Natural killer cell (primary cell): ENCODE measurements at regions not wholly inside any gene's neighbourhood (a gene's known extent, or its start where the extent isn't known, plus 50 kb on each side); places are given as distances from the start of the nearest gene placed in this dataset.

ENCODE experiments used
- ATAC-seq, 3 donors: fragments of 150-1000 bp in 2 of 3; fragments of 200-7000 bp in 1 of 3; cut with Tn5 transposase; 1 replicate in 1 of 3; 2 replicates in 2 of 3; pipeline ENCODE4 v1.10.0; 2021; ENCODE audit warnings: mild to moderate bottlenecking in 2 of 3, moderate library complexity in 2 of 3
- DNase-seq, 2 donors: peaks; one replicate each; pipeline versions ENCODE4 v3.0.0 to v3.0.0-alpha.2; 2013 to 2021; ENCODE audit warnings: mixed read lengths in 1 of 2
- H3K27ac ChIP-seq: one replicate; pipeline ENCODE4 v1.5.1; 2013; ENCODE audit warnings: mild to moderate bottlenecking, low read length
- H3K27me3 ChIP-seq: one replicate; pipeline ENCODE4 v1.6.1; 2013; ENCODE audit warnings: low read length; ENCODE audit not compliant: control insufficient read depth, insufficient read depth
- H3K36me3 ChIP-seq: one replicate; pipeline ENCODE4 v1.6.1; 2013; ENCODE audit warnings: low read length; ENCODE audit not compliant: control insufficient read depth, insufficient read depth
- H3K4me1 ChIP-seq: one replicate; pipeline ENCODE4 v1.6.1; 2013; ENCODE audit warnings: low read length; ENCODE audit not compliant: control insufficient read depth, insufficient read depth
- H3K4me3 ChIP-seq: one replicate; pipeline ENCODE4 v1.5.1; 2013; ENCODE audit warnings: low read length
- H3K9me3 ChIP-seq: one replicate; pipeline ENCODE4 v1.6.1; 2013; ENCODE audit warnings: low read length; ENCODE audit not compliant: control insufficient read depth, insufficient read depth
- H3K27ac Mint-ChIP-seq, 2 donors: one replicate each; pipeline ENCODE4 v1.8.0; 2022; ENCODE audit warnings: mild to moderate bottlenecking in 2 of 2, mixed read lengths in 2 of 2, moderate library complexity in 1 of 2
- H3K27me3 Mint-ChIP-seq, 2 donors: one replicate each; pipeline ENCODE4 v1.8.0; 2022; ENCODE audit warnings: low read depth in 2 of 2, mixed read lengths in 2 of 2
- H3K36me3 Mint-ChIP-seq: one replicate; pipeline ENCODE4 v1.8.0; 2022; ENCODE audit warnings: mixed read lengths
- H3K4me1 Mint-ChIP-seq, 2 donors: one replicate each; pipeline ENCODE4 v1.8.0; 2022; ENCODE audit warnings: mixed read lengths in 2 of 2
- H3K4me3 Mint-ChIP-seq: one replicate; pipeline ENCODE4 v1.8.0; 2022; ENCODE audit warnings: mild to moderate bottlenecking, moderate library complexity, mixed read lengths
- H3K9me3 Mint-ChIP-seq, 2 donors: one replicate each; pipeline ENCODE4 v1.8.0; 2022; ENCODE audit warnings: mixed read lengths in 2 of 2
- whole genome bisulfite sequencing: methylation state at CpG from one replicate; pipeline ENCODE4 v1.1.7; 2013; ENCODE audit warnings: missing lambda C conversion rate; ENCODE audit not compliant: insufficient coverage; 5-methylcytosine and 5-hydroxymethylcytosine counted together
- intact Hi-C: fragments of 100-400 bp; cut with micrococcal nuclease; formaldehyde crosslinking; loops from one replicate; pipeline ENCODE4 v1.14.2; 2022
- TF ChIP-seq, protein P1 (sequence below): fragments of 200-600 bp; IDR thresholded peaks from one replicate; pipeline ENCODE4 v1.8.0; 2022; ENCODE audit warnings: antibody characterized with exemption

DNA sequence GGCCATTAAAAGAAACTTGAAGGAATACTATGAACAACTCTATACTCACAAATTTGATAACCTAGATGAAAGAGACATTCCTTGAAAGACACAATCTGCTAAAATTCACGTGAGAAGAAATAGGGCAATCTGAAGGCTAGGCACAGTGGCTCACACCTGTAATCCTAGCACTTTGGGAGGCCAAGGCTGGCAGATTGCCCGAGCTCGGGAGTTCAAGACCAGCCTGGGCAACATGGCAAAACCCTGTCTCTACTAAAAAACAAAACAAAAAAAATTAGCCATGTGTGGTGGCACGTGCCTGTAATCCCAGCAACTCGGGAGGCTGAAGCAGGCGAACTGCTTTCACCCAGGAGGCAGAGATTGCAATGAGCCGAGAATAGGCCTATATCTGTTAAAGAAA is 104.8 kb downstream of the HES1 start:
- H3K27ac ChIP-seq = no peak overlapping the region
- Mint-ChIP-seq H3K27ac (no peak overlapping the region), H3K36me3 (peaks cover 9% of the 10 kb centered on the region), H3K27me3 (peaks cover 22 to 33% of the 10 kb centered on the region in 2 donors), H3K4me1 (no peaks in the 10 kb centered on the region), H3K9me3 (no peaks in the 10 kb centered on the region), H3K4me3 (no peak overlapping the region)
- H3K4me3 ChIP-seq = no peak overlapping the region
- WGBS = 97% methylated on average over 6 of the region's 7 CpGs
- TF ChIP-seq, protein P1, sequence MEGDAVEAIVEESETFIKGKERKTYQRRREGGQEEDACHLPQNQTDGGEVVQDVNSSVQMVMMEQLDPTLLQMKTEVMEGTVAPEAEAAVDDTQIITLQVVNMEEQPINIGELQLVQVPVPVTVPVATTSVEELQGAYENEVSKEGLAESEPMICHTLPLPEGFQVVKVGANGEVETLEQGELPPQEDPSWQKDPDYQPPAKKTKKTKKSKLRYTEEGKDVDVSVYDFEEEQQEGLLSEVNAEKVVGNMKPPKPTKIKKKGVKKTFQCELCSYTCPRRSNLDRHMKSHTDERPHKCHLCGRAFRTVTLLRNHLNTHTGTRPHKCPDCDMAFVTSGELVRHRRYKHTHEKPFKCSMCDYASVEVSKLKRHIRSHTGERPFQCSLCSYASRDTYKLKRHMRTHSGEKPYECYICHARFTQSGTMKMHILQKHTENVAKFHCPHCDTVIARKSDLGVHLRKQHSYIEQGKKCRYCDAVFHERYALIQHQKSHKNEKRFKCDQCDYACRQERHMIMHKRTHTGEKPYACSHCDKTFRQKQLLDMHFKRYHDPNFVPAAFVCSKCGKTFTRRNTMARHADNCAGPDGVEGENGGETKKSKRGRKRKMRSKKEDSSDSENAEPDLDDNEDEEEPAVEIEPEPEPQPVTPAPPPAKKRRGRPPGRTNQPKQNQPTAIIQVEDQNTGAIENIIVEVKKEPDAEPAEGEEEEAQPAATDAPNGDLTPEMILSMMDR = no peak
- intact Hi-C loops = no loop called here
- peaks cover 2% of the 10 kb centered on the region for H3K27me3 ChIP-seq
- DNase-seq = no peak
- no peaks in the 10 kb centered on the region for H3K36me3 ChIP-seq
- no peak for ATAC-seq
- no peaks in the 10 kb centered on the region for H3K4me1 ChIP-seq
- no peaks in the 10 kb centered on the region for H3K9me3 ChIP-seq

DNA sequence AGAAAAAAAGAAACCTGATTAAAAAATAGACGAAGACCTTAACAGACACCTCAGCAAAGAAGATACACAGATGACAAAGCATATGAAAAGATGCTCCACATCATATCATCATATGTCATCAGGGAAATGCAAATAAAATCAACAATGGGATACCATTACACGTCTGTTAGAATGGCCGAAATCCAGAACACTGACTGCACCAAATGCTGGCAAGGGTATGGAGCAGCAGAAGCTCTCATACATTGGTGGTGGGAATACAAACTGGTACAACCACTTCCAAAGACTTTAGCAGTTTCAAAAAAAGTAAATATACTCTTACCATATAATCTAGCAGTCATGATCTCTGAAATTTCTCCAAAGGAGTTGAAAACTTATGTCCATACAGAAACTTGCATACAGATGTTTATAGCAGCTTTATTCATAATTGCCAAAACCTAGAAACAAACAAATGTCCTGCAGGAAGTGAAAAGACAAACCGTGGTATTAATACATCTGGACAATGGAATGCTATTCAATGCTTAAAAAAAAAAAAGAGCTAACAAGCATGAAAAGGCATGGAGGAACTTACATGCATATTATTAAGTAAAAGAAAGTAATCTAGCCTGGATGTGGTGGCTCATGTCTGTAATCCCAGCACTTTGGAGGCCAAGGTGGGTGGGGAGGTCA is 107.4 kb downstream of the HES1 start:
- no peak for ATAC-seq
- no peak overlapping the region for H3K4me3 ChIP-seq
- 90% methylated on average over 3 of the region's 4 CpGs for WGBS
- H3K9me3 ChIP-seq = no peaks in the 10 kb centered on the region
- Mint-ChIP-seq H3K4me3 (no peak overlapping the region), H3K4me1 (no peaks in the 10 kb centered on the region), H3K9me3 (no peaks in the 10 kb centered on the region), H3K36me3 (no peaks in the 10 kb centered on the region), H3K27me3 (peaks cover 15 to 20% of the 10 kb centered on the region in 2 donors), H3K27ac (no peak overlapping the region)
- intact Hi-C loops = no loop called here
- no peaks in the 10 kb centered on the region for H3K4me1 ChIP-seq
- no peaks in the 10 kb centered on the region for H3K27me3 ChIP-seq
- TF ChIP-seq, protein P1 = no peak
- H3K36me3 ChIP-seq = no peaks in the 10 kb centered on the region
- DNase-seq = no peak
- H3K27ac ChIP-seq = no peak overlapping the region

DNA sequence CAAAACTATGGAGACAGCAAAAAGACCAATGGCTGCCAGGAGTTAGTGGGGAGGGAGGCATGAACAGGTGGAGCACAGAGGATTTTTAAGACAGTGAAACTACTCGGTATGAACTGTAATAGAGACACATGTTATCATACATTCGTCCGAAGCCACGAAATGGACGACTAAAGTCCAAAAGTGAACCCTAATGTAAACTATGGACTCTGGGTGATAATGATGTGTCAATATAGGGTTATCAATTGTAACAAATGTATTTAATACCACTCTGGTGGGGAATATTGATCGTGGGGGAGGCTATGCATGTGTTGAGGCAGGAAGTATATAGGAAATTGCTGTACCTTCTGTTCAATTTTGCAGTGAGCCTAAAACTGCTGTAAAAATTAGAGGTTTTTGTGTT is 107.0 kb downstream of the CPN2 start:
- no peak overlapping the region for H3K27ac ChIP-seq
- Mint-ChIP-seq H3K4me1 (no peaks in the 10 kb centered on the region), H3K4me3 (no peak overlapping the region), H3K36me3 (no peaks in the 10 kb centered on the region), H3K27me3 (peaks cover 15 to 16% of the 10 kb centered on the region in 2 donors), H3K9me3 (no peaks in the 10 kb centered on the region), H3K27ac (no peak overlapping the region)
- H3K27me3 ChIP-seq = no peaks in the 10 kb centered on the region
- H3K9me3 ChIP-seq = no peaks in the 10 kb centered on the region
- no peaks in the 10 kb centered on the region for H3K36me3 ChIP-seq
- DNase-seq (no peak), ATAC-seq (no peak)
- WGBS = 92% methylated on average over 6 of the region's 6 CpGs
- no peaks in the 10 kb centered on the region for H3K4me1 ChIP-seq
- H3K4me3 ChIP-seq = no peak overlapping the region
- intact Hi-C loops = no loop called here
- TF ChIP-seq, protein P1 = no peak

DNA sequence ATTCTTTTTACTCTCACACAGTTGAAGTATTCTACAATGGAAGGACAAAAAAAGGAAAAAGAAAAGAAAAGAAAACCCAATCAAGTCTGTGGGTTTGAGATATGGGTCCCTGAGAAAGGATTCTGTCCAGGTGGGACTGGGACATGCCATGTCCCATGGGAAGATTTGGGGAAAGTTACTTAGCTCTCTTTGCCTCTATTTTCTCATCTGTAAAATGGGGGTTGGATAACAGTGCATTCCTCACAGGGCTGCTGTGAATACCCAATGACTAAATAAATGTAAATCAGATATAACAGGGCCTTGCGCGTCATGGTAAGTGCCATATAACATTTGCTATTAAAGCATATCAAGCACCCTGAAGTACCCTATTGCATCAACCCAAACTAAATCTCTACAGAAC is 105.7 kb downstream of the CPN2 start:
- H3K27me3 ChIP-seq = no peaks in the 10 kb centered on the region
- H3K36me3 Mint-ChIP-seq = no peaks in the 10 kb centered on the region
- H3K4me1 ChIP-seq = no peaks in the 10 kb centered on the region
- H3K9me3 Mint-ChIP-seq = no peaks in the 10 kb centered on the region
- intact Hi-C loops = no loop called here
- no peak overlapping the region for H3K27ac Mint-ChIP-seq
- H3K4me3 Mint-ChIP-seq = no peak overlapping the region
- H3K9me3 ChIP-seq = no peaks in the 10 kb centered on the region
- DNase-seq = no peak
- H3K4me3 ChIP-seq = no peak overlapping the region
- TF ChIP-seq, protein P1 = no peak
- no peak for ATAC-seq
- H3K27me3 Mint-ChIP-seq = peaks cover 8 to 16% of the 10 kb centered on the region in 2 donors
- H3K36me3 ChIP-seq = no peaks in the 10 kb centered on the region
- WGBS = 100% methylated on average over 2 of the region's 2 CpGs
- no peaks in the 10 kb centered on the region for H3K4me1 Mint-ChIP-seq
- no peak overlapping the region for H3K27ac ChIP-seq
